ENCODE measurements at regions not wholly inside any gene's neighbourhood (a gene's known extent, or its start where the extent isn't known, plus 50 kb on each side); places are given as distances from the start of the nearest gene placed in this dataset.

DNA sequence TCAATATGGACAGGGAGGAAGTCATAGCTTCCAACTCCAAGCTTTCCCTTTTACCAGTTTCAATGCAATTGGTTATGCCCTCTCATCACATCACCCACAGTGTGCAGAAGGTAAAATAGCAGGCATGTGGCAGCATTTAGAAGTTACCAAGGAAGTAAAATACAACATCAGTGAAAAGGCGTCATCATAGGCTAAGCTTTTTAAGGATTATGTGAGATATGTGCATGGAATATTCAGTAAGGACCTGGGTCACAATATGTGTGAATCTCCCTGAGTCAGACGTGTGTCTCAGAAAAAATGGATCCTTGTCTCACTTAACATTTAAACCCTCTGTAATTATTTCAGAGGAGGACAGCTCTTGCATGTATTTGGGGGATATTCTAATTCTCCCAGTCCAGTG is 522.8 kb upstream of the POM121L12 start:
- Histone ChIP-seq H3K4me3 (ENCODE audit: low read length in 2 of 2) (no peak overlapping the region), H3K36me3 (ENCODE audit: insufficient read depth, low read length) (no peaks in the 10 kb centered on the region), H3K27me3 (ENCODE audit: insufficient read depth, low read length) (no peaks in the 10 kb centered on the region), H3K27ac (ENCODE audit: low read depth, low read length) (no peak overlapping the region), H3K4me1 (ENCODE audit: insufficient read depth, low read length) (no peaks in the 10 kb centered on the region), H3K9me3 (ENCODE audit: control insufficient read depth in 1 of 2, low read length in 2 of 2) (no peaks in the 10 kb centered on the region)
- CTCF ChIA-PET (ENCODE audit: partially characterized antibody): no interaction called here
- Mint-ChIP-seq H3K36me3 (no peaks in the 10 kb centered on the region), H3K27ac (no peak overlapping the region), H3K4me3 (no peak overlapping the region), H3K4me1 (no peaks in the 10 kb centered on the region), H3K9me3 (peaks cover 3 to 52% (median 22%) of the 10 kb centered on the region in 8 donors), H3K27me3 (no peaks in the 10 kb centered on the region)
- intact Hi-C loops (cut with micrococcal nuclease): no loop called here
- POLR2A ChIA-PET (ENCODE audit: partially characterized antibody): no interaction called here
- no peak for DNase-seq

DNA sequence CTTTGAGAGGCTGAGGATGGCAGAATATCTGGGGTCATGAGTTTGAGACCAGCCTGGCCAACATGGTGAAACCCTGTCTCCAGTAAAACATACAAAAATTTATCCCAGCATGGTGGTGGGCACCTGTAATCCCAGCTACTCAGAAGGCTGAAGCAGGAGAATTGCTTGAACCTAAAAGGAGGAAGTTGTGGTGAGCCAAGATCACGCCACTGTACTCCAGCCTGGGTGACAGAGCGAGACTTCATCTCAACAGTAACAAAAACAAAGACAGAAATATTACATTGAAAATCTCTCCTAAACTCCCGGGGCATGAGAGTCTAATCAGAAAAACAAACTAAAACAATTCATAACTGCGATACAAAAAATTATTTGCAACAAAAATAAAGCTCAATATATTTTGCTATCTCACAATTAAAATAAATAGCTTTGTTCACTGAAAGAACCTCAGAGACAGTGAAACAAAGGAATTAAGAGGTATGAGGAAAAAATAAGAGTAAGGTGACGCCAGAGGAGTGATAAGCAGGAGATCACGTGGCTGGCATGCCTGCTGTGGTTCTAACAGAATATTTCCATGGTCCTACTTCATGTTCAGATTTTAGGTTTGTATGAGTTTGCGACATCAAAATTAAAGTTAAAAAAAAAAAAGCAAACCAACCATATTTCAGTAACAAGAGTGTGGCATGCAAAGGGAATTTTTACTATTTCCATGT is 527.7 kb upstream of the POM121L12 start:
- Histone ChIP-seq H3K27me3 (ENCODE audit: insufficient read depth, low read length) (no peaks in the 10 kb centered on the region), H3K36me3 (ENCODE audit: insufficient read depth, low read length) (no peaks in the 10 kb centered on the region), H3K9me3 (ENCODE audit: control insufficient read depth in 1 of 2, low read length in 2 of 2) (no peaks in the 10 kb centered on the region), H3K4me1 (ENCODE audit: insufficient read depth, low read length) (no peaks in the 10 kb centered on the region), H3K27ac (ENCODE audit: low read depth, low read length) (no peak overlapping the region), H3K4me3 (ENCODE audit: low read length in 2 of 2) (no peak overlapping the region)
- H3K27me3 Mint-ChIP-seq: no peaks in the 10 kb centered on the region
- ChIA-PET CTCF (ENCODE audit: partially characterized antibody) (no interaction called here), POLR2A (ENCODE audit: partially characterized antibody) (no interaction called here)
- peaks cover 2 to 40% (median 8%) of the 10 kb centered on the region in 8 donors for H3K9me3 Mint-ChIP-seq
- H3K36me3 Mint-ChIP-seq: no peaks in the 10 kb centered on the region
- H3K4me1 Mint-ChIP-seq: no peaks in the 10 kb centered on the region
- H3K4me3 Mint-ChIP-seq: no peak overlapping the region
- intact Hi-C loops (cut with micrococcal nuclease): no loop called here
- no peak overlapping the region for H3K27ac Mint-ChIP-seq
- no peak for DNase-seq

DNA sequence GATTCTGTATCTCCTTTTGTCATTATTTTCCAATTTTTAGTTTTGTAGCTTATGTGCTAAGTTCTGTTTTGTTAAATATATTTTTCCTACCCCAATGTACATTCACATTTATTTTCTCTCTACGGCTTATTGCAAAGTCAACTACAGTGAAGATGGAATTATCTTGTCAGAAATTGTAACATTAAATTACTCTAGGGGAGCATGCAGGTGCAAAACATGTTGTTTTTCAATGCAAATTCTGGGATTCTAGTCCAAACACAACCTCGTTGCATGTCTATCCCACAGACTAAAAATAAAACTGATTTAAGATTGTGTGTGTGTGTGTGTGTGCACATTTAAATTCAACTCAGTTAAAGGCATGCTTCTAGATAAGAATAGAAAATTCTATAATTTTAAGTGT is 529.1 kb upstream of the POM121L12 start:
- no peaks in the 10 kb centered on the region for H3K27me3 Mint-ChIP-seq
- DNase-seq: no peak
- Histone ChIP-seq H3K27ac (ENCODE audit: low read depth, low read length) (no peak overlapping the region), H3K9me3 (ENCODE audit: control insufficient read depth in 1 of 2, low read length in 2 of 2) (no peaks in the 10 kb centered on the region), H3K36me3 (ENCODE audit: insufficient read depth, low read length) (no peaks in the 10 kb centered on the region), H3K4me1 (ENCODE audit: insufficient read depth, low read length) (no peaks in the 10 kb centered on the region), H3K27me3 (ENCODE audit: insufficient read depth, low read length) (no peaks in the 10 kb centered on the region), H3K4me3 (ENCODE audit: low read length in 2 of 2) (no peak overlapping the region)
- H3K9me3 Mint-ChIP-seq: peaks cover 0 to 35% (median 8%) of the 10 kb centered on the region in 8 donors
- H3K4me3 Mint-ChIP-seq: no peak overlapping the region
- H3K27ac Mint-ChIP-seq: no peak overlapping the region
- ChIA-PET CTCF (ENCODE audit: partially characterized antibody) (no interaction called here), POLR2A (ENCODE audit: partially characterized antibody) (no interaction called here)
- intact Hi-C loops (cut with micrococcal nuclease): no loop called here
- no peaks in the 10 kb centered on the region for H3K36me3 Mint-ChIP-seq
- H3K4me1 Mint-ChIP-seq: no peaks in the 10 kb centered on the region

DNA sequence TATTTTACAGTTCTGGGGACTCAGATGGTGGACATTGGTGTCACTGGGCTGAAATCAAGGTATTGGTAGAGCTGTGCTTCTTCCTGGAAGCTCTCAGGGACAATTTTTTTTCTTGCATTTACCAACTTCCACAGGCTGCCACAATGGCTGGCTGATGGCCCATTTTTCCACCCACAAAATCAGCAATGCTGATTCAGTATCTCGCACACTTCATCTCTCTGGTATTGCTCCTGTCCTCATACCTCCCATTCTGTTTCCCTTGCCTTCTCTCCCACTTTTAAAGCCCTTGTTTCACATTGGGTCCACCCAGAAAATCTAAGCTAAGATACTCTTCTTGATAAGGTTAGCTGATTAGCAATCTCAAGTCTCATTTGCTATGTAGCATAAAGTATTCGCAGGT is 530.9 kb upstream of the POM121L12 start:
- no peak overlapping the region for H3K27ac ChIP-seq (ENCODE audit: low read depth, low read length)
- no peaks in the 10 kb centered on the region for H3K27me3 ChIP-seq (ENCODE audit: insufficient read depth, low read length)
- ChIA-PET CTCF (ENCODE audit: partially characterized antibody) (no interaction called here), POLR2A (ENCODE audit: partially characterized antibody) (no interaction called here)
- no peaks in the 10 kb centered on the region for H3K9me3 ChIP-seq (ENCODE audit: control insufficient read depth in 1 of 2, low read length in 2 of 2)
- intact Hi-C loops (cut with micrococcal nuclease): no loop called here
- H3K4me1 ChIP-seq (ENCODE audit: insufficient read depth, low read length): no peaks in the 10 kb centered on the region
- no peaks in the 10 kb centered on the region for H3K36me3 Mint-ChIP-seq
- DNase-seq: no peak
- H3K4me1 Mint-ChIP-seq: no peaks in the 10 kb centered on the region
- H3K4me3 Mint-ChIP-seq: no peak overlapping the region
- no peak overlapping the region for H3K4me3 ChIP-seq (ENCODE audit: low read length in 2 of 2)
- no peaks in the 10 kb centered on the region for H3K27me3 Mint-ChIP-seq
- H3K9me3 Mint-ChIP-seq: peaks cover under 1 to 38% (median 8%) of the 10 kb centered on the region in 8 donors
- no peaks in the 10 kb centered on the region for H3K36me3 ChIP-seq (ENCODE audit: insufficient read depth, low read length)
- no peak overlapping the region for H3K27ac Mint-ChIP-seq

DNA sequence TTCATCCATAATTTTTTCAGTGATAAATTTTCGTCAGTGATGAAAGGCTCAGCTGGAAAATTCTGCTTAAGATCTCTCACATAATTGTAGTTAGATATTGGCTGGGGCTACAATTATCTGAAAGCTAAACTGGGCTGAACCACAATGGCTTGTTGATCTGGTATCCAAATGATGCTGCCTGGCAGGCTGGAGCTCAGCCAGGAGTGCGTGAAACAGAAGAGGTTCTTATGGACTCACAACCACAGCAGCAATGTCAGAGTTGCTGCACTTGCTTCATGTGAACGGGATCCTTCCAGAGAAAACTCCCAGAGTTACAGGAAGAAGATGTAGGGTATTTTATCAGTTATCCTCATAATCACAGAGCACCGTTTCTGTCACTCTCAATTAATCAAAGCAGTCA is 533.2 kb upstream of the POM121L12 start:
- Mint-ChIP-seq H3K4me3 (no peak overlapping the region), H3K36me3 (no peaks in the 10 kb centered on the region), H3K27me3 (no peaks in the 10 kb centered on the region), H3K4me1 (no peaks in the 10 kb centered on the region), H3K27ac (no peak overlapping the region), H3K9me3 (peaks cover 3 to 29% (median 8%) of the 10 kb centered on the region in 8 donors)
- ChIA-PET CTCF (ENCODE audit: partially characterized antibody) (no interaction called here), POLR2A (ENCODE audit: partially characterized antibody) (no interaction called here)
- DNase-seq: no peak
- Histone ChIP-seq H3K27ac (ENCODE audit: low read depth, low read length) (no peak overlapping the region), H3K4me3 (ENCODE audit: low read length in 2 of 2) (no peak overlapping the region), H3K27me3 (ENCODE audit: insufficient read depth, low read length) (no peaks in the 10 kb centered on the region), H3K4me1 (ENCODE audit: insufficient read depth, low read length) (no peaks in the 10 kb centered on the region), H3K36me3 (ENCODE audit: insufficient read depth, low read length) (no peaks in the 10 kb centered on the region), H3K9me3 (ENCODE audit: control insufficient read depth in 1 of 2, low read length in 2 of 2) (no peaks in the 10 kb centered on the region)
- intact Hi-C loops (cut with micrococcal nuclease): no loop called here

DNA sequence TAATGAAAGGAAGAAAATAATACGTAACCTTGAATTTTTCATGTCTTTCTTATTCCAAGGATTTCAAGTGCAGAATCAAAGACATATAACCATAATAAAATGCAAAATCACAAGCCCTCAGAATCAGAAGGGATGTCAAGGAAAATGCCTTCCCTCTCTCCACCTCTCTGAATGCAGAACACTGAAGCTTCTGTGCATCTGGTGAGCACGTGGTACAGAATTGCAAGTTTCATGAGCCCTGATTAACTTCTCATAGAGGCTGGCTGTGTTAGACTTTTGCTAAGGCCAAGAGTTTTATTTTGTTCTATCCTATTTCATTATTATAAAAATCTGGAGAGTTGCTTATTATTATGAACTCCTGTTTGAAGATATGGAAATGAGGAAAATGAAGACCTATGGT is 533.7 kb upstream of the POM121L12 start:
- ChIA-PET CTCF (ENCODE audit: partially characterized antibody) (no interaction called here), POLR2A (ENCODE audit: partially characterized antibody) (no interaction called here)
- Histone ChIP-seq H3K9me3 (ENCODE audit: control insufficient read depth in 1 of 2, low read length in 2 of 2) (no peaks in the 10 kb centered on the region), H3K27me3 (ENCODE audit: insufficient read depth, low read length) (no peaks in the 10 kb centered on the region), H3K4me1 (ENCODE audit: insufficient read depth, low read length) (no peaks in the 10 kb centered on the region), H3K4me3 (ENCODE audit: low read length in 2 of 2) (no peak overlapping the region), H3K36me3 (ENCODE audit: insufficient read depth, low read length) (no peaks in the 10 kb centered on the region), H3K27ac (ENCODE audit: low read depth, low read length) (no peak overlapping the region)
- Mint-ChIP-seq H3K27ac (no peak overlapping the region), H3K36me3 (no peaks in the 10 kb centered on the region), H3K27me3 (no peaks in the 10 kb centered on the region), H3K4me1 (no peaks in the 10 kb centered on the region), H3K9me3 (peaks cover 3 to 26% (median 8%) of the 10 kb centered on the region in 8 donors), H3K4me3 (no peak overlapping the region)
- intact Hi-C loops (cut with micrococcal nuclease): no loop called here
- no peak for DNase-seq

DNA sequence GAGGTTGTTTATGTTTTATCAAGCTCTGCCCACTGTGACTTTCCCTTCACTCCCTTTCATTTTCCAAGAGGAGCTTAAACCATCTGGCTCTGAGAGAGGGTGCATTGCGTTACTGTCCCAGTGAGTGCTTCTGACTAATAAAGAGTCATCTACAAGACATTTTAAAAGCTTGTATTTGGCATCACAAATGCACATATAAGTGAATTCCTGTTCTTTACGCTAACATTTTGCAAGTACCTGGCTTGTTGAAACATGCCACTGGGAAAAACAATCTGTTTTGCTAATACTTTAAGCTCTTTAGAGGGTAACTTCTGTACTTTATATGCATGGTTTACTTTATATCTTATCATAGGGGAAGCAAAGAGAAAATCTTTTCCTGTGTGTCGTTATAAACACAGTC is 534.6 kb upstream of the POM121L12 start:
- Histone ChIP-seq H3K27ac (ENCODE audit: low read depth, low read length) (no peak overlapping the region), H3K4me3 (ENCODE audit: low read length in 2 of 2) (no peak overlapping the region), H3K9me3 (ENCODE audit: control insufficient read depth in 1 of 2, low read length in 2 of 2) (no peaks in the 10 kb centered on the region), H3K36me3 (ENCODE audit: insufficient read depth, low read length) (no peaks in the 10 kb centered on the region), H3K27me3 (ENCODE audit: insufficient read depth, low read length) (no peaks in the 10 kb centered on the region), H3K4me1 (ENCODE audit: insufficient read depth, low read length) (no peaks in the 10 kb centered on the region)
- no peaks in the 10 kb centered on the region for H3K36me3 Mint-ChIP-seq
- no peak overlapping the region for H3K4me3 Mint-ChIP-seq
- intact Hi-C loops (cut with micrococcal nuclease): no loop called here
- ChIA-PET POLR2A (ENCODE audit: partially characterized antibody) (no interaction called here), CTCF (ENCODE audit: partially characterized antibody) (no interaction called here)
- H3K9me3 Mint-ChIP-seq: peaks cover 3 to 20% (median 8%) of the 10 kb centered on the region in 8 donors
- no peak overlapping the region for H3K27ac Mint-ChIP-seq
- no peaks in the 10 kb centered on the region for H3K27me3 Mint-ChIP-seq
- H3K4me1 Mint-ChIP-seq: no peaks in the 10 kb centered on the region
- DNase-seq: no peak

DNA sequence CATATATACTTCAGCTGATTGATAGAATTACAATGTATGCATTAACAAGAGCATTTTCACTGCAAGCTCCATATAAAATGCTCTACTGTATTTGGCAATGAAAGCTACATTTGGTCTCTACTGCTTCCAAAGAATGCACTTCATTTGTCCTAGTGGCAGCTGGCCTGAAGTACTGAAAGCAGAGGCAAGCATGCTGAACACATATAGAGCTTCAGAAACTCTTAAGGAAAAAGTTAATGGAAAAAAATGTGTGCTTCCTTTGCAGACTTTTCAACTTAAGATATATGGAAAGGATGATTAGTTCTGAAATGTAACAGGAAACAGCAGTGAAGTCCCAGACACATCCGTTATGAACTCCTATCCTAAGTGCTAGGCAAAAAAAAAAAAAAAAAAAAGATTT is 537.1 kb upstream of the POM121L12 start:
- Mint-ChIP-seq H3K36me3 (no peaks in the 10 kb centered on the region), H3K9me3 (peaks cover 0 to 22% (median 7%) of the 10 kb centered on the region in 8 donors)
- no peak for DNase-seq

More for the DNA sequence above, 537.1 kb upstream of the POM121L12 start:
- Mint-ChIP-seq H3K27me3 (no peaks in the 10 kb centered on the region), H3K4me1 (no peaks in the 10 kb centered on the region), H3K4me3 (no peak overlapping the region), H3K27ac (no peak overlapping the region)
- Histone ChIP-seq H3K4me3 (ENCODE audit: low read length in 2 of 2) (no peak overlapping the region), H3K36me3 (ENCODE audit: insufficient read depth, low read length) (no peaks in the 10 kb centered on the region), H3K9me3 (ENCODE audit: control insufficient read depth in 1 of 2, low read length in 2 of 2) (no peaks in the 10 kb centered on the region), H3K27me3 (ENCODE audit: insufficient read depth, low read length) (no peaks in the 10 kb centered on the region), H3K27ac (ENCODE audit: low read depth, low read length) (no peak overlapping the region), H3K4me1 (ENCODE audit: insufficient read depth, low read length) (no peaks in the 10 kb centered on the region)
- CTCF ChIA-PET (ENCODE audit: partially characterized antibody): no interaction called here
- POLR2A ChIA-PET (ENCODE audit: partially characterized antibody): no interaction called here
- intact Hi-C loops (cut with micrococcal nuclease): no loop called here

Data from CD4-positive, alpha-beta memory T cell (primary cell).